ENCODE measurements at regions not wholly inside any gene's neighbourhood (a gene's known extent, or its start where the extent isn't known, plus 50 kb on each side); places are given as distances from the start of the nearest gene placed in this dataset.

- BruUV-seq (replicated peaks): no TSS peak
- Histone ChIP-seq H3K4me3 (ENCODE audit: low read depth, low read length, poor library complexity, severe bottlenecking) (no peak overlapping the region), H3K9me3 (ENCODE audit: low read depth, low read length, poor library complexity, severe bottlenecking) (no peaks in the 10 kb centered on the region), H3K27me3 (replicated peaks; ENCODE audit: insufficient read depth, low read depth, low read length, poor library complexity) (no peaks in the 10 kb centered on the region), H3K4me1 (ENCODE audit: insufficient read depth, low read length, poor library complexity, severe bottlenecking) (peaks cover 60% of the 10 kb centered on the region), H3K27ac (ENCODE audit: low read depth, low read length, poor library complexity, severe bottlenecking) (peak overlapping the region; percentile 84), H3K36me3 (ENCODE audit: insufficient read depth, low read length, poor library complexity, severe bottlenecking) (no peaks in the 10 kb centered on the region)
- ChIA-PET CTCF (interaction anchor here (0.5 kb wide), 1 partner anchor 226 kb away, joined by 3 read pairs; no protein-coding TSS in a partner anchor), POLR2A (ENCODE audit: low non-redundant PET) (interaction anchor here (0.7 kb wide), 1 partner anchor 61 kb away, joined by 3 read pairs; no protein-coding TSS in a partner anchor)
- intact Hi-C loops (cut with micrococcal nuclease; ENCODE audit: unreplicated experiment): no loop called here
- TF ChIP-seq CTCF (conservative IDR thresholded peaks at IDR 0.05; ENCODE audit: low read depth, low read length): no peak
- TF ChIP-seq EZH2 (IDR thresholded peaks at IDR 0.05; ENCODE audit: borderline replicate concordance, low read depth, low read length, poor library complexity, severe bottlenecking): no peak
- peak; percentile 82 for DNase-seq (ENCODE audit: low spot score)
Measured at GRCh38 chr4:107153956-107154355, 117.8 kb upstream of the DKK2 start.

GRCh38 chr4:107153228-107153627 lies 117.1 kb upstream of the DKK2 start:
- ChIA-PET CTCF (no interaction called here), POLR2A (ENCODE audit: low non-redundant PET) (no interaction called here)
- Histone ChIP-seq H3K4me1 (ENCODE audit: insufficient read depth, low read length, poor library complexity, severe bottlenecking) (peaks cover 59% of the 10 kb centered on the region), H3K36me3 (ENCODE audit: insufficient read depth, low read length, poor library complexity, severe bottlenecking) (no peaks in the 10 kb centered on the region), H3K27me3 (replicated peaks; ENCODE audit: insufficient read depth, low read depth, low read length, poor library complexity) (no peaks in the 10 kb centered on the region), H3K4me3 (ENCODE audit: low read depth, low read length, poor library complexity, severe bottlenecking) (no peak overlapping the region), H3K9me3 (ENCODE audit: low read depth, low read length, poor library complexity, severe bottlenecking) (no peaks in the 10 kb centered on the region), H3K27ac (ENCODE audit: low read depth, low read length, poor library complexity, severe bottlenecking) (peak overlapping the region; percentile 84)
- intact Hi-C loops (cut with micrococcal nuclease; ENCODE audit: unreplicated experiment): no loop called here
- no peak for TF ChIP-seq EZH2 (IDR thresholded peaks at IDR 0.05; ENCODE audit: borderline replicate concordance, low read depth, low read length, poor library complexity, severe bottlenecking)
- peak; percentile 64 for TF ChIP-seq CTCF (conservative IDR thresholded peaks at IDR 0.05; ENCODE audit: low read depth, low read length)
- peak; percentile 80 for DNase-seq (ENCODE audit: low spot score)
- no TSS peak for BruUV-seq (replicated peaks)

GRCh38 chr4:107151173-107151572 lies 115.1 kb upstream of the DKK2 start:
- H3K27me3 ChIP-seq (replicated peaks; ENCODE audit: insufficient read depth, low read depth, low read length, poor library complexity): no peaks in the 10 kb centered on the region
- H3K4me1 ChIP-seq (ENCODE audit: insufficient read depth, low read length, poor library complexity, severe bottlenecking): peaks cover 44% of the 10 kb centered on the region
- TF ChIP-seq EZH2 (IDR thresholded peaks at IDR 0.05; ENCODE audit: borderline replicate concordance, low read depth, low read length, poor library complexity, severe bottlenecking) (no peak), CTCF (conservative IDR thresholded peaks at IDR 0.05; ENCODE audit: low read depth, low read length) (no peak)
- H3K36me3 ChIP-seq (ENCODE audit: insufficient read depth, low read length, poor library complexity, severe bottlenecking): no peaks in the 10 kb centered on the region
- no peak for DNase-seq (ENCODE audit: low spot score)
- intact Hi-C loops (cut with micrococcal nuclease; ENCODE audit: unreplicated experiment): no loop called here
- no peak overlapping the region for H3K27ac ChIP-seq (ENCODE audit: low read depth, low read length, poor library complexity, severe bottlenecking)
- BruUV-seq (replicated peaks): no TSS peak
- ChIA-PET CTCF (no interaction called here), POLR2A (ENCODE audit: low non-redundant PET) (no interaction called here)
- no peak overlapping the region for H3K4me3 ChIP-seq (ENCODE audit: low read depth, low read length, poor library complexity, severe bottlenecking)
- H3K9me3 ChIP-seq (ENCODE audit: low read depth, low read length, poor library complexity, severe bottlenecking): no peaks in the 10 kb centered on the region

Measured in A673 (cell line).